ENCODE measurements at regions not wholly inside any gene's neighbourhood (a gene's known extent, or its start where the extent isn't known, plus 50 kb on each side); places are given as distances from the start of the nearest gene placed in this dataset.

DNA sequence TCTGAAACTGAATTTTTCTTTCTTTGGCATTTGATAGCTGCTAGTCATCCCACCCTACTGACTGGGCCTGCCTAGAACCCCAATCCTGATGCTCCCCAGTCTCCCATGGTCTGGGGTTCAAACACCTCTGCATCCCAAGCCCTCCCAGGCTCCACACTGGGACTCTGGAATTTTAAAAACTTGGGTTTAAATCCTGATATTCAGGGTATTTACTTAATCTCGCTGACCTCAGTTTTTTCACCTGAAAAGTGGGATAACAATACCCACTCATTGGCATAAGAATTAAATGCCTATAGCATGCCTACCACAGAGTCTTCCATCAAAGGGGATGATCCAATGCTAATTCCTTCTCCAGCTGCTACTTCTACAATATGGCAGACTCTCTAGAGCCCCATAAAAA lies 264.4 kb downstream of the NPIPA8 start:
- H3K36me3 ChIP-seq: no peaks in the 10 kb centered on the region
- no peak for DNase-seq
- no peak overlapping the region for H3K27ac ChIP-seq
- no peaks in the 10 kb centered on the region for H3K4me1 ChIP-seq
- H3K9ac ChIP-seq (ENCODE audit: low read depth in 2 of 2, low read length in 2 of 2): no peak overlapping the region
- intact Hi-C loops (cut with DNase I): no loop called here
- no peak overlapping the region for H3K4me3 ChIP-seq
- TF ChIP-seq CTCF (IDR thresholded peaks at IDR 0.05): no peak
- no peaks in the 10 kb centered on the region for H3K9me3 ChIP-seq
- no peaks in the 10 kb centered on the region for H3K27me3 ChIP-seq

DNA sequence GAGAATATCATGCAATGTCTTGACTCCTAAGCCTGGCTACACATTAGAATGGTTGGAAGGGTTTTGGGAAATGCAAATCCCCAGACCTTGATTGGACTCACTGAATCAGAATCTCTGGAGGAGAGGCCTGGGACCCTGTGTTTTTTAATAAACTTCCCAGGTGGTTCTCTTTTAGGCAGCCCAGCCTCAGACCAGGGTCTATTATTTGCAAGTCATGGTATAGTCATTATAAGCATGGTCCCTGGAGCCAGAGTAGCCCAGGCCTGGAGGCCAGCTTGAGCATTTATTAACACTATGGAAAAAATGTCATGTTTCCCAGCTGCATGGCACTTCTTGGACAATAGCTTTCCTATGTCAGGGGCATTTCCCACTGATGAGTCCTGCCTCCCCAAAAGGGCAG lies 266.9 kb downstream of the NPIPA8 start:
- H3K36me3 ChIP-seq: no peaks in the 10 kb centered on the region
- intact Hi-C loops (cut with DNase I): no loop called here
- H3K4me3 ChIP-seq: no peak overlapping the region
- H3K4me1 ChIP-seq: no peaks in the 10 kb centered on the region
- DNase-seq: no peak
- no peak overlapping the region for H3K27ac ChIP-seq
- H3K27me3 ChIP-seq: no peaks in the 10 kb centered on the region
- H3K9me3 ChIP-seq: no peaks in the 10 kb centered on the region
- no peak for TF ChIP-seq CTCF (IDR thresholded peaks at IDR 0.05)
- H3K9ac ChIP-seq (ENCODE audit: low read depth in 2 of 2, low read length in 2 of 2): no peak overlapping the region

DNA sequence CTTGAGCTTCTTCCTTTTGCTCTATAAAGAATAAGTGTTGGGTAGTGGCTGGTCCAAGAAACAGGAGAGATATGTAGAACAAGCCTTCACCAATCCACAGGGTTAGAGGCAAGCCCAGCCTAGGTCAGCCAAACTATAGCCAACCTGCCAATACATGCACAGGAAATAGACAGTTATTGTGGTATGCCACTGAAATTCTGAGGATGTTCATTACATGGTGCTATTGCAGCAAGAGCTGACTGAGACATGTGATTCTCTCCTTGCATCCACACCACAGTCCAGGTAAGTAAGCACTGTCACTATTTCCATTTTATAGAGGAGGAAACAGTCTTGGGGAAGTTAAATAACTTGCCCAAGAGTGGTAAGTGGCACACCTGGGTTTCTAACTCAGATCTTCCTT lies 268.1 kb downstream of the NPIPA8 start:
- Histone ChIP-seq H3K27me3 (no peaks in the 10 kb centered on the region), H3K4me1 (no peaks in the 10 kb centered on the region), H3K36me3 (no peaks in the 10 kb centered on the region), H3K4me3 (no peak overlapping the region), H3K9ac (ENCODE audit: low read depth in 2 of 2, low read length in 2 of 2) (no peak overlapping the region), H3K27ac (no peak overlapping the region), H3K9me3 (no peaks in the 10 kb centered on the region)
- DNase-seq: no peak
- intact Hi-C loops (cut with DNase I): no loop called here
- TF ChIP-seq CTCF (IDR thresholded peaks at IDR 0.05): no peak

- Histone ChIP-seq H3K36me3 (no peaks in the 10 kb centered on the region), H3K9me3 (no peaks in the 10 kb centered on the region), H3K4me1 (no peaks in the 10 kb centered on the region), H3K4me3 (no peak overlapping the region), H3K9ac (ENCODE audit: low read depth in 2 of 2, low read length in 2 of 2) (no peak overlapping the region), H3K27ac (no peak overlapping the region), H3K27me3 (no peaks in the 10 kb centered on the region)
- intact Hi-C loops (cut with DNase I): no loop called here
- no peak for TF ChIP-seq CTCF (IDR thresholded peaks at IDR 0.05)
- no peak for DNase-seq
Observed at GRCh38 chr16:18062713-18063112, 273.8 kb downstream of the NPIPA8 start.

DNA sequence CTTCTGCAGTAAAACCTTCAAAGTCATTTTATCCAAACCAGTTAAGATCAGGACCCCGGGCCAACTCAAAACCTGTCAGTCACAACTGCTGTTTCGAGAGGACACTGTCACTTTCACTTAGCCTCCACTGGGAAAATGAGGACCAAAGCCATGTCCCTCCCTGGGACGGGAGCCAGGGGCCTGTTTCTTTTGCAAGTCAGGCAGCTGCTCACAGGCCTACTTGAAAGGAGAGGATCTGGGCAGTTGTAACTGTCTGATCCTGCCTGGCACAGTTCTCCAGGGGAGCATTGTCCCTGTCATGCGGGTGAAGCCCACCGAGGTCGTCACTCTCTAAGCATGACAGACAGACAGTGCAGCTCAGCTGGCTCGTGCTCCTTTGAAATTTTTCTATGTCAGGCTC lies 276.2 kb downstream of the NPIPA8 start:
- no peaks in the 10 kb centered on the region for H3K4me1 ChIP-seq
- intact Hi-C loops (cut with DNase I): no loop called here
- DNase-seq: no peak
- H3K9ac ChIP-seq (ENCODE audit: low read depth in 2 of 2, low read length in 2 of 2): no peak overlapping the region
- no peak overlapping the region for H3K4me3 ChIP-seq
- H3K9me3 ChIP-seq: no peaks in the 10 kb centered on the region
- H3K27ac ChIP-seq: no peak overlapping the region
- no peaks in the 10 kb centered on the region for H3K36me3 ChIP-seq
- TF ChIP-seq CTCF (IDR thresholded peaks at IDR 0.05): no peak
- H3K27me3 ChIP-seq: no peaks in the 10 kb centered on the region

GRCh38 chr16:18059577-18059976 lies 277.0 kb downstream of the NPIPA8 start:
- H3K36me3 ChIP-seq: no peaks in the 10 kb centered on the region
- H3K27ac ChIP-seq: no peak overlapping the region
- TF ChIP-seq CTCF (IDR thresholded peaks at IDR 0.05): no peak
- no peak for DNase-seq
- no peaks in the 10 kb centered on the region for H3K27me3 ChIP-seq
- intact Hi-C loops (cut with DNase I): no loop called here
- H3K9me3 ChIP-seq: no peaks in the 10 kb centered on the region
- H3K4me1 ChIP-seq: no peaks in the 10 kb centered on the region
- no peak overlapping the region for H3K4me3 ChIP-seq
- no peak overlapping the region for H3K9ac ChIP-seq (ENCODE audit: low read depth in 2 of 2, low read length in 2 of 2)
